H1 (cell line): ENCODE measurements at regions not wholly inside any gene's neighbourhood (a gene's known extent, or its start where the extent isn't known, plus 50 kb on each side); places are given as distances from the start of the nearest gene placed in this dataset.

Experiments used
- CTCF ChIA-PET: fragments of 300-600 bp; sonication (Branson Sonifier 250); formaldehyde crosslinking; loops from one replicate; lab custom pipeline; 2021; ENCODE audit not compliant: partially characterized antibody; lab: Charles Lee
- POLR2A ChIA-PET: fragments of 300-600 bp; sonication (Branson Sonifier 250); formaldehyde crosslinking; loops from one replicate; lab custom pipeline; 2021; ENCODE audit warnings: inconsistent platforms; ENCODE audit not compliant: partially characterized antibody; lab: Charles Lee
- DNase-seq, 2 experiments: peaks; one replicate each; pipeline versions ENCODE4 v3.0.0 to v3.0.0-alpha.2; 2010 to 2022; ENCODE audit warnings: low spot score in 2 of 2, low read depth in 1 of 2, mixed read lengths in 1 of 2
- FAIRE-seq: peaks from 2 replicates; lab custom pipeline; 2011; peaks lifted over from hg19 to GRCh38; lab: Jason Lieb, UNC
- H2AFZ ChIP-seq: 2 replicates; pipeline ENCODE4 v1.8.1; 2012; ENCODE audit warnings: low read length, inconsistent platforms
- H2AK5ac ChIP-seq: 2 replicates; pipeline ENCODE4 v1.6.1; 2013; ENCODE audit warnings: low read depth, low read length
- H2BK120ac ChIP-seq: replicated peaks from 2 replicates; pipeline ENCODE3; 2013; ENCODE audit warnings: low read depth, low read length, inconsistent platforms
- H2BK12ac ChIP-seq: 2 replicates; pipeline ENCODE4 v1.6.1; 2013; ENCODE audit warnings: low read depth, low read length
- H2BK15ac ChIP-seq: 2 replicates; pipeline ENCODE4 v1.6.1; 2013; ENCODE audit warnings: low read length
- H2BK20ac ChIP-seq: 2 replicates; pipeline ENCODE4 v1.6.1; 2013; ENCODE audit warnings: low read length
- H2BK5ac ChIP-seq: 2 replicates; pipeline ENCODE4 v1.6.1; 2013; ENCODE audit warnings: low read depth, low read length
- H3K14ac ChIP-seq: 2 replicates; pipeline ENCODE4 v1.6.1; 2013; ENCODE audit warnings: inconsistent platforms; ENCODE audit not compliant: insufficient read length
- H3K18ac ChIP-seq: 2 replicates; pipeline ENCODE4 v1.6.1; 2013; ENCODE audit warnings: low read length; ENCODE audit errors: extremely low read depth
- H3K23ac ChIP-seq: 2 replicates; pipeline ENCODE4 v1.6.1; 2013; ENCODE audit warnings: inconsistent platforms; ENCODE audit not compliant: insufficient read length
- H3K23me2 ChIP-seq: 2 replicates; pipeline ENCODE4 v1.6.1; 2013; ENCODE audit warnings: low read depth, low read length
- H3K27ac ChIP-seq: 2 replicates; pipeline ENCODE4 v1.6.1; 2011; ENCODE audit warnings: low read depth, low read length, inconsistent platforms
- H3K27me3 ChIP-seq, 4 experiments: replicated peaks in 1 of 4; 1 replicate in 1 of 4; 2 replicates in 3 of 4; pipeline versions ENCODE4 v1.6.1 to v1.8.1; 2011 to 2013; ENCODE audit warnings: low read length in 3 of 4, mild to moderate bottlenecking in 3 of 4, inconsistent platforms in 2 of 4, mixed read lengths in 2 of 4, moderate library complexity in 1 of 4; ENCODE audit not compliant: control insufficient read depth in 3 of 4, insufficient read depth in 3 of 4; ENCODE audit errors: extremely low read depth in 1 of 4
- H3K36me3 ChIP-seq, 4 experiments: 2 replicates each; pipeline versions ENCODE4 v1.6.1 to v1.8.1; 2011 to 2013; ENCODE audit warnings: mild to moderate bottlenecking in 4 of 4, low read length in 3 of 4, moderate library complexity in 2 of 4, control low read depth in 1 of 4, inconsistent platforms in 1 of 4; ENCODE audit not compliant: insufficient read depth in 4 of 4, control insufficient read depth in 2 of 4
- H3K4ac ChIP-seq: replicated peaks from 2 replicates; pipeline ENCODE3; 2013; ENCODE audit warnings: low read length, low read depth, mixed read lengths, inconsistent platforms; ENCODE audit not compliant: insufficient read length
- H3K4me1 ChIP-seq, 4 experiments: replicated peaks in 1 of 4; 1 replicate in 1 of 4; 2 replicates in 3 of 4; pipeline versions ENCODE4 v1.6.1 to v1.8.1; 2011 to 2013; ENCODE audit warnings: low read length in 3 of 4, inconsistent platforms in 2 of 4, mixed read lengths in 1 of 4; ENCODE audit not compliant: insufficient read depth in 4 of 4, control insufficient read depth in 3 of 4
- H3K4me2 ChIP-seq, 2 experiments: 2 replicates each; pipeline versions ENCODE4 v1.6.1 to v1.8.1; 2011 to 2013; ENCODE audit warnings: low read depth in 2 of 2, low read length in 2 of 2, control low read depth in 1 of 2, inconsistent platforms in 1 of 2, mild to moderate bottlenecking in 1 of 2; ENCODE audit not compliant: insufficient read depth in 1 of 2
- H3K4me3 ChIP-seq, 4 experiments: fragments of 200-600, 300-600 bp in 1 of 4; sonication (generic), shearing (Covaris generic), sonication (Bioruptor Twin) in 1 of 4; 2 replicates each; pipeline versions ENCODE4 v1.5.1 to v1.8.1; 2011 to 2016; ENCODE audit warnings: low read length in 4 of 4, low read depth in 3 of 4, control low read depth in 2 of 4, inconsistent platforms in 2 of 4, mild to moderate bottlenecking in 2 of 4, mixed read lengths in 1 of 4, moderate library complexity in 1 of 4; ENCODE audit not compliant: insufficient read depth in 2 of 4; ENCODE audit errors: extremely low read depth in 1 of 4
- H3K56ac ChIP-seq: replicated peaks from 2 replicates; pipeline ENCODE3; 2013; ENCODE audit warnings: low read depth, mild to moderate bottlenecking, mixed read lengths, low read length, inconsistent platforms; ENCODE audit not compliant: insufficient read length
- H3K79me1 ChIP-seq: 2 replicates; pipeline ENCODE4 v1.6.1; 2013; ENCODE audit warnings: low read depth, low read length, control low read depth
- H3K79me2 ChIP-seq, 2 experiments: 2 replicates each; pipeline versions ENCODE4 v1.6.1 to v1.8.1; 2012 to 2013; ENCODE audit warnings: low read length in 2 of 2, mild to moderate bottlenecking in 2 of 2, inconsistent platforms in 1 of 2; ENCODE audit not compliant: insufficient read depth in 2 of 2, control insufficient read depth in 1 of 2
- H3K9ac ChIP-seq, 4 experiments: replicated peaks in 1 of 4; 1 replicate in 1 of 4; 2 replicates in 3 of 4; pipeline versions ENCODE4 v1.6.1 to v1.8.1; 2011 to 2013; ENCODE audit warnings: low read depth in 3 of 4, low read length in 3 of 4, control low read depth in 2 of 4, mild to moderate bottlenecking in 2 of 4, moderate library complexity in 2 of 4, inconsistent platforms in 1 of 4; ENCODE audit errors: extremely low read depth in 1 of 4
- H3K9me3 ChIP-seq, 2 experiments: 2 replicates each; pipeline versions ENCODE4 v1.6.1 to v1.8.1; 2012 to 2013; ENCODE audit warnings: mild to moderate bottlenecking in 2 of 2, moderate library complexity in 2 of 2, control low read depth in 1 of 2, inconsistent platforms in 1 of 2, low read depth in 1 of 2, low read length in 1 of 2, mixed read lengths in 1 of 2; ENCODE audit not compliant: insufficient read depth in 2 of 2
- H4K20me1 ChIP-seq, 2 experiments: replicated peaks in 1 of 2; 2 replicates each; pipeline versions ENCODE3 to v1.8.1; 2011 to 2013; ENCODE audit warnings: inconsistent platforms in 2 of 2, low read length in 2 of 2, mild to moderate bottlenecking in 1 of 2; ENCODE audit not compliant: insufficient read depth in 2 of 2, control insufficient read depth in 1 of 2
- H4K5ac ChIP-seq: 2 replicates; pipeline ENCODE4 v1.6.1; 2013; ENCODE audit warnings: low read length, low read depth, mixed read lengths, inconsistent platforms; ENCODE audit not compliant: insufficient read length
- H4K8ac ChIP-seq: 2 replicates; pipeline ENCODE4 v1.8.0; 2013; ENCODE audit warnings: mild to moderate bottlenecking, moderate library complexity, low read length, inconsistent platforms; ENCODE audit not compliant: insufficient read depth; ENCODE audit errors: extremely low read depth
- H4K91ac ChIP-seq: replicated peaks from 2 replicates; pipeline ENCODE3; 2013; ENCODE audit warnings: low read length, mixed read lengths, inconsistent platforms; ENCODE audit not compliant: insufficient read length
- WGBS, 2 experiments: shearing (Covaris generic) in 1 of 2; methylation state at CpG; one replicate each; pipeline versions ENCODE4 v1.1.6 to v1.1.7; 2013 to 2015; ENCODE audit warnings: low lambda C conversion rate in 2 of 2, mixed read lengths in 2 of 2, inconsistent platforms in 1 of 2, low coverage in 1 of 2, missing lambda C conversion rate in 1 of 2; ENCODE audit not compliant: insufficient replicate concordance in 2 of 2, insufficient coverage in 1 of 2, insufficient read length in 1 of 2; ENCODE audit errors: extremely low coverage in 1 of 2, missing lambda C conversion rate in 1 of 2; 5-methylcytosine and 5-hydroxymethylcytosine counted together
- TF ChIP-seq, protein P1 (sequence below): fragments of 300-600 bp; sonication (generic); IDR thresholded peaks from 2 replicates; pipeline ENCODE4 v1.7.1; 2012; ENCODE audit warnings: low read length, moderate library complexity, mild to moderate bottlenecking, inconsistent platforms; ENCODE audit not compliant: insufficient replicate concordance

- Histone ChIP-seq H2BK12ac (no peak overlapping the region), H2BK120ac (no peak overlapping the region), H3K79me2 (no peaks in the 10 kb centered on the region), H3K23me2 (no peaks in the 10 kb centered on the region), H2BK15ac (no peak overlapping the region), H3K18ac (no peak overlapping the region), H3K27ac (no peak overlapping the region), H3K79me1 (no peaks in the 10 kb centered on the region), H3K27me3 (no peaks in the 10 kb centered on the region), H3K4me3 (no peak overlapping the region), H4K8ac (no peak overlapping the region), H2BK5ac (no peak overlapping the region), H3K23ac (no peak overlapping the region), H2BK20ac (no peak overlapping the region), H2AK5ac (no peak overlapping the region), H4K5ac (no peak overlapping the region), H3K36me3 (no peaks in the 10 kb centered on the region), H4K20me1 (no peaks in the 10 kb centered on the region), H3K4ac (no peak overlapping the region), H3K9me3 (no peaks in the 10 kb centered on the region), H3K9ac (no peak overlapping the region), H4K91ac (no peak overlapping the region), H2AFZ (no peak overlapping the region), H3K56ac (no peak overlapping the region), H3K14ac (no peak overlapping the region), H3K4me2 (no peak overlapping the region), H3K4me1 (no peaks in the 10 kb centered on the region)
- no peak for FAIRE-seq
- ChIA-PET POLR2A (no interaction called here), CTCF (interaction anchor here (0.7 kb wide), 1 partner anchor 617 kb away, joined by 3 read pairs; no protein-coding TSS in a partner anchor)
- WGBS, 2 experiments = 95% methylated on average over 1 of the region's 1 CpG; no CpG with 5 or more reads in 1 of the 2 experiments
- no peak for DNase-seq
- TF ChIP-seq, protein P1, sequence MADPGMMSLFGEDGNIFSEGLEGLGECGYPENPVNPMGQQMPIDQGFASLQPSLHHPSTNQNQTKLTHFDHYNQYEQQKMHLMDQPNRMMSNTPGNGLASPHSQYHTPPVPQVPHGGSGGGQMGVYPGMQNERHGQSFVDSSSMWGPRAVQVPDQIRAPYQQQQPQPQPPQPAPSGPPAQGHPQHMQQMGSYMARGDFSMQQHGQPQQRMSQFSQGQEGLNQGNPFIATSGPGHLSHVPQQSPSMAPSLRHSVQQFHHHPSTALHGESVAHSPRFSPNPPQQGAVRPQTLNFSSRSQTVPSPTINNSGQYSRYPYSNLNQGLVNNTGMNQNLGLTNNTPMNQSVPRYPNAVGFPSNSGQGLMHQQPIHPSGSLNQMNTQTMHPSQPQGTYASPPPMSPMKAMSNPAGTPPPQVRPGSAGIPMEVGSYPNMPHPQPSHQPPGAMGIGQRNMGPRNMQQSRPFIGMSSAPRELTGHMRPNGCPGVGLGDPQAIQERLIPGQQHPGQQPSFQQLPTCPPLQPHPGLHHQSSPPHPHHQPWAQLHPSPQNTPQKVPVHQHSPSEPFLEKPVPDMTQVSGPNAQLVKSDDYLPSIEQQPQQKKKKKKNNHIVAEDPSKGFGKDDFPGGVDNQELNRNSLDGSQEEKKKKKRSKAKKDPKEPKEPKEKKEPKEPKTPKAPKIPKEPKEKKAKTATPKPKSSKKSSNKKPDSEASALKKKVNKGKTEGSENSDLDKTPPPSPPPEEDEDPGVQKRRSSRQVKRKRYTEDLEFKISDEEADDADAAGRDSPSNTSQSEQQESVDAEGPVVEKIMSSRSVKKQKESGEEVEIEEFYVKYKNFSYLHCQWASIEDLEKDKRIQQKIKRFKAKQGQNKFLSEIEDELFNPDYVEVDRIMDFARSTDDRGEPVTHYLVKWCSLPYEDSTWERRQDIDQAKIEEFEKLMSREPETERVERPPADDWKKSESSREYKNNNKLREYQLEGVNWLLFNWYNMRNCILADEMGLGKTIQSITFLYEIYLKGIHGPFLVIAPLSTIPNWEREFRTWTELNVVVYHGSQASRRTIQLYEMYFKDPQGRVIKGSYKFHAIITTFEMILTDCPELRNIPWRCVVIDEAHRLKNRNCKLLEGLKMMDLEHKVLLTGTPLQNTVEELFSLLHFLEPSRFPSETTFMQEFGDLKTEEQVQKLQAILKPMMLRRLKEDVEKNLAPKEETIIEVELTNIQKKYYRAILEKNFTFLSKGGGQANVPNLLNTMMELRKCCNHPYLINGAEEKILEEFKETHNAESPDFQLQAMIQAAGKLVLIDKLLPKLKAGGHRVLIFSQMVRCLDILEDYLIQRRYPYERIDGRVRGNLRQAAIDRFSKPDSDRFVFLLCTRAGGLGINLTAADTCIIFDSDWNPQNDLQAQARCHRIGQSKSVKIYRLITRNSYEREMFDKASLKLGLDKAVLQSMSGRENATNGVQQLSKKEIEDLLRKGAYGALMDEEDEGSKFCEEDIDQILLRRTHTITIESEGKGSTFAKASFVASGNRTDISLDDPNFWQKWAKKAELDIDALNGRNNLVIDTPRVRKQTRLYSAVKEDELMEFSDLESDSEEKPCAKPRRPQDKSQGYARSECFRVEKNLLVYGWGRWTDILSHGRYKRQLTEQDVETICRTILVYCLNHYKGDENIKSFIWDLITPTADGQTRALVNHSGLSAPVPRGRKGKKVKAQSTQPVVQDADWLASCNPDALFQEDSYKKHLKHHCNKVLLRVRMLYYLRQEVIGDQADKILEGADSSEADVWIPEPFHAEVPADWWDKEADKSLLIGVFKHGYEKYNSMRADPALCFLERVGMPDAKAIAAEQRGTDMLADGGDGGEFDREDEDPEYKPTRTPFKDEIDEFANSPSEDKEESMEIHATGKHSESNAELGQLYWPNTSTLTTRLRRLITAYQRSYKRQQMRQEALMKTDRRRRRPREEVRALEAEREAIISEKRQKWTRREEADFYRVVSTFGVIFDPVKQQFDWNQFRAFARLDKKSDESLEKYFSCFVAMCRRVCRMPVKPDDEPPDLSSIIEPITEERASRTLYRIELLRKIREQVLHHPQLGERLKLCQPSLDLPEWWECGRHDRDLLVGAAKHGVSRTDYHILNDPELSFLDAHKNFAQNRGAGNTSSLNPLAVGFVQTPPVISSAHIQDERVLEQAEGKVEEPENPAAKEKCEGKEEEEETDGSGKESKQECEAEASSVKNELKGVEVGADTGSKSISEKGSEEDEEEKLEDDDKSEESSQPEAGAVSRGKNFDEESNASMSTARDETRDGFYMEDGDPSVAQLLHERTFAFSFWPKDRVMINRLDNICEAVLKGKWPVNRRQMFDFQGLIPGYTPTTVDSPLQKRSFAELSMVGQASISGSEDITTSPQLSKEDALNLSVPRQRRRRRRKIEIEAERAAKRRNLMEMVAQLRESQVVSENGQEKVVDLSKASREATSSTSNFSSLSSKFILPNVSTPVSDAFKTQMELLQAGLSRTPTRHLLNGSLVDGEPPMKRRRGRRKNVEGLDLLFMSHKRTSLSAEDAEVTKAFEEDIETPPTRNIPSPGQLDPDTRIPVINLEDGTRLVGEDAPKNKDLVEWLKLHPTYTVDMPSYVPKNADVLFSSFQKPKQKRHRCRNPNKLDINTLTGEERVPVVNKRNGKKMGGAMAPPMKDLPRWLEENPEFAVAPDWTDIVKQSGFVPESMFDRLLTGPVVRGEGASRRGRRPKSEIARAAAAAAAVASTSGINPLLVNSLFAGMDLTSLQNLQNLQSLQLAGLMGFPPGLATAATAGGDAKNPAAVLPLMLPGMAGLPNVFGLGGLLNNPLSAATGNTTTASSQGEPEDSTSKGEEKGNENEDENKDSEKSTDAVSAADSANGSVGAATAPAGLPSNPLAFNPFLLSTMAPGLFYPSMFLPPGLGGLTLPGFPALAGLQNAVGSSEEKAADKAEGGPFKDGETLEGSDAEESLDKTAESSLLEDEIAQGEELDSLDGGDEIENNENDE = no peak
Observed at GRCh38 chr4:137955595-137955994, 286.6 kb downstream of the SLC7A11 start.
